ENCODE measurements at regions not wholly inside any gene's neighbourhood (a gene's known extent, or its start where the extent isn't known, plus 50 kb on each side); places are given as distances from the start of the nearest gene placed in this dataset.

DNA sequence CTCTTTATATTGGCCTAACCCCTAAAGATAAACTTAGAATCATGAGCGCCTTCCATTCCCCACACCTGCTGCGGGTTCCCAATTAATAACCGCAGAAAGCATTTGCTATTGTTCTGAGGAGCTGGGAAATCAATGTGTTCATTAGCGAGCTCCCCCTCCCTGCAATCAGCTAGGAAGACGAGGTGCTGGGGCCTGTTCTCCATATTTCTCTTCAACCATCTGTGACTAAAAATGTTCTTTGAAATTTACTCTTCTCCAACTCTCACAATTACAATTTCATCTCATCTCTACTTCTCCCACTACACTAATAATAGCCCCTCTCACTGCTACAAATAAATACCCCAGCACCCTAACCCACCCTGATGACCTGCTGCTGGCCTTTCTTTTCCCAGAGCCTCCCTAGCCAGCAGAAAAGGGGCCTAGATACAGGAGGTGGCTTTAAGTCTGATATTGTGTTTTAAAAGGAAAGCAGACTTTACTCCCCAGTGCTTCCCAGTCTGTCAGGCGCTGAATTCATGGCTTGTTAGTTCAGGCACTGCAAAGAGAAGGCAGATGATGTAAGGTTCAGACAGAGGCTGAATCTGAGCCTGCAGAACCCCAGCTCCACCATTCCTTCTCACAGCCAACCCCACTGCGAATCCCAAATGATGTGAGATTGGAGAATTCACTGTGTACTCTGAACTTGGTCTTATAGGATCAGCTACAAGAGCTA, 477.5 kb upstream of the DAB1 start:
- DNase-seq = no peak

DNA sequence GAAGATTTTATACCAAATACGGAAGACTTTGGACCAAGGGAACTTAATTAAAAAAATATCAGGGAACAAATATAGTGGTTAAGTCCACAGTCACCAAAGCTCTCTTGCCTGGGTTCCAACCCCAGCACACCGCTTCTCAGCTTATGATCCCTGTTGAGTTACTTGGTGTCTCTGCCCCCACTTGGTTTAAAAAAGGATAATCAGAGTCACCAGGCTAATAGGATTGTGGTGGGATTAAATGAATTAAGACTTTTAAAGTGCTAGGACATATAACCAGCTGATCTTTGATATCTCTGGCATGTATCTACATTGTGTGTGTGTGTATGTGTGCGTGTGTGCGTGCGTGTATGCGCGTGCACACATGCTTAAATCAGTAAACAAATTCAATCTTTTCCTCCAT, 474.7 kb upstream of the DAB1 start:
- DNase-seq = no peak

DNA sequence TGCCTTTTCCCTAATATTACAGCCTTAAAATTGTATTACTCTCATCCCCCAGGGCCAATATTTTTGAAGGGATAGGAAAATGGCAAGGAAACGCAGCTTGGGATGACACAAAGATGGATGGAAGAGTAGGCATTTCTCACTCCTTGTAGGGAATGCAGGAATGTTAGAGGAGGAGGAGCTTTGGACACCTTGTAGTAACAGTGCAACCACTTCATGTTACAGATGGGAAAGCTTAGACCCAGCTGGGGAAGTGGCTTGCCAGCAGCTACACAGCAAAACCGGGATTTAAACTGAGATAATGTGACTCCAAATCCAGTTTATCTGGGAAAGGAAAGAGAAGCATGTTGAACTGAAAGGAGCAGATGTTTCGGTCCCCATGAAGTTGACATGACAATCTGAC, 473.7 kb upstream of the DAB1 start:
- DNase-seq = no peak

DNA sequence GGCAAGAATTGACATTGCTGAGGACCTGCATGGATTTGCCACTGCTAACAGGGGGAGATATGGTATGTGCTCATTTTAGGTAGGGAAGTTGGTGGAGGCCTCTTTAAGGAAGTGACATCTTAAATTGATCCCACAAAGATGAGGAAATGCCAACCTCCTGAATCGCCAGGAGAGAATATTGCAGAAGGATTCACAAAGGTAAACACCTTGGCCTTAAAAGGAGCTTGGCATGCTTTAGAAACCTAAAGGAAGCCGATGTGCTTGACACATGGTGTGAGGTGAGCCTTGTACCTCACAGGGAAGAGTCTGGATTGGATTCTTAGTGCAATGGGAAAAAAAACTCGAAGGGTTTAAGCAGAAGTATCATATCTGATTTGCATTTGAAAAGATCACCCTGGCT, 470.5 kb upstream of the DAB1 start:
- DNase-seq = no peak

DNA sequence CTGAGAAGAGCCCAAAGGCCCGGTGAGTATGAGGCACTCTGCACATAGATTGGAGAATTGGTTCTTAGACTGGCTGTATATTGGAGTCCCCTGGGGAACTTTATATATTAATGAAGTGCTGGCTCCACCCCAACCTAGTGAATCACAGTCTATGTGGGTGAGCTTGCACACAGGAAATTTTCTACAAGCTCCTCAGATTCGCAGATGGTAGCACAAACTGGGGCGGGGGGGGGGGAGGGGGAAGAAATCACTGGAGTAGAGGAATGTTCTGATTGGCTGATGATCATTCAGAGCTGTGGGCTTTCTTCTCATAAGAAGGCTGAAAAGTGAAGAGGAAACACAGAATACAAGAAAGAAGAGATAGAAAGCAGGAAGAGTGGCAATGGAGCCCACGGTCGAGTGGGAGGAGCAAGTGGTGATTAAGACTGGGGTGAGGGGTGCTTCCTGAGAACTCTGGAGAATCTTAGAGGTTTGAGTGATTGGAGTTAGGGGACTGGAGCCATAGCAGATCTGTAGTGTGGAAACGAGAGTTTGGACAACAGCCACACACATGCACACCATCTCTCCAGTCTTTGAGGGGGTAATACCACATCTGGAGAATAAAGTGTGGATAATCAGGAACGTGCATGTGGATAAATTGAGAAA, 465.9 kb upstream of the DAB1 start:
- DNase-seq = no peak

DNA sequence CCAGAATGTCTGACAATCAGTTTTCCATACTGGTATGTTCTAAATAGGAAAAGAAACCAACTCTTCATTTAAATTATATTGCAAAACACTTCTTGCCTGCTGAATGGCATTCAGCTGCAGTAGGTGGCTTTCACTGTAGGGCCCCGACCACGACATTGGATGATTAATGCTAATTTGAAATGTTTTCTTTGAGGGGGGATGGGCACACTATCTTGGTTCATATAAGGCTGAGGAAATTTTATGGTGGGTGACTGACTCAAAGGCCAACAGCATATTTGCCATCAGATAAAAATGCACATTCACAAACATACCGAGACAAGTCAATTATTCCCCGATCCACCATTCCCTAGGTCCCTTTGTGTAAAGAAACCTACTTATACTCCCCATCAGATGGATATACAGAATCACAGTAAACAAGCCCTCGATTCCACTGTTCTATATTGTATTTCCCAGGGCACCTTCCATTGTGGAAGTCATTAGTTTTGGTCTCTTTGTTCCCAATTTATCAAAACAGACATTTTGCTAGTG, 464.2 kb upstream of the DAB1 start:
- DNase-seq = no peak

DNA sequence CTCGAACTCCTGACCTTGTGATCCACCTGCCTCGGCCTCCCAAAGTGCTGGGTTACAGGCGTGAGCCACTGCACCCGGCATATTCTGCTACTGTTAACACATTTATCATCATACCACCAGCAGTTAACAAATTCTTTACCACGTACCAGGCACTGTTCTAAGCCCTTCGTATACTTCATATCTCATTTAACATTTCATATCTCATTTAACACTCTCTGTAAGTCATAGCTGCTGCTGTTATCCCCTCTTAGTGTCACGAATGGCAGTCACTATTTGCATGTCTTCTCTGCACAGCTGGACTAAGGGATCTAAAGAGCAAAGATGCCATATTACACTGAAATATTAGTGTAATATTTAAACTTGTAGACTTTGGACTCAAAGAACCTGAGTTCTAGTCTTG, 462.5 kb upstream of the DAB1 start:
- no peak for DNase-seq

DNA sequence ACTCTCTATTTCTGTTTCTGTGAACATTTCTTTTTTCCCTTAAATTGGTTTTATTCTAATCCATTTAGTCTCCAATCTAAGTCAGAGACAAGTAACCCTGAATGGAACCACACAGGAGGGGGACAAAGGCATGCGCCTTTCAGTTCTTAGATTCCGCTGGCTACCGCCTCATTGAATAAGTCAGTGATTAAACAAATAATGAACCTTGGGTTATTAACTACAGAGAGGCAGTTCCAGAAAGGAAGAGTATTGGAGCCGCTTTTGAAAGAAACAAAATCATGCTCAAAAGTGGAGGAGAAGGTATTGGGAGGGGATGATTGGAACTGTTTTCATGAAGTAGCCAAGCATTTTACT, 459.8 kb upstream of the DAB1 start:
- DNase-seq = no peak

DNA sequence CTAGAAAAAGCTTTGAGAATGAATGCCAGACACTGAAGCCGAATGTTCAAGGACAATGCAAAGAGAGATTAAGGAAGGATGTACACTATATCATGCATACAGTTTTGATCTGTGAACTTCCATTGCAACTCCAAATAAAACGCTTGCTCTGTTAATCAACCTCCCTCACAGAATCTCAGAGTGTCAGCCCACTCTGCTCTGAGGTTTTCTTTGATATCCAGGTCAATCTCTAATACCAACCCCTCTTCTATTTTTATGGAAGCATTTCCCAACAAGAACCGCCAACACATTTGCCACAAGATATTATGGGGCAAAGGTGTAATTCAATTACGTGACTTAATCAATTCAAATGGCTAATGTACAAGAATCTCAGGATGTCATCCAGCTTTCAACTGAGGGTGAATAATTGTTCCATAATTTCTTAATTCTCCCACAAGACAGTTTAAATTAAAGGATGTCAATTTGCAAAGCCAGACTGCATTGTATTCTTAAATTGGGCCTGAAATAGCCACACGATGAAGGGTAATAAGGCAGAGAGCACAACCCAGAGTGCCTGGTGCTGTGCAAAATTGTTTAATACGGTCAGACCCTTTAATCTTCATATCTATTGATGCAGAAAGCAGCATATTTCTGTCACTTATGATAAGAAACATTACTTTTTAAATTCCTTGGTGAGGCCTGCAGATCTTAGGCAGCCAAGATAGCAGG, 459.2 kb upstream of the DAB1 start:
- no peak for DNase-seq

DNA sequence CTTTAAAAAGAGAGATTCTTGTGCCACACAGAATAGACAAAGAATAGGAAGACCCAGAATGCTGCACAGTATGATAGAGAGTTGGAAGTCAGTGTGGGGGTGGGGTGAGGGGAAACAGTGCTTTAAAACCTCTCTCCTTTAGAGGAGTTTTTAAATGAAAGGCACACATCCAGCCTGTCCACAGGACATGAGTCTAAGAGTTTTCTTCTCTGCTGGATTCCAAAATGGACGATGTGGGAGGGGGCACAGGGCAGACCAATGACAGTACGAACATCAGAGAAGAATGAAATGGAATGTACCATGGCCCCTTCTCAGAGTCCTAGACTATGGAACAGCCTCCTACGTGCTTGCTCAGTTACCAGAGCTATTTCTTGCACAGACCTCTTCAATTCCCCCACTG, 458.2 kb upstream of the DAB1 start:
- DNase-seq = no peak

DNA sequence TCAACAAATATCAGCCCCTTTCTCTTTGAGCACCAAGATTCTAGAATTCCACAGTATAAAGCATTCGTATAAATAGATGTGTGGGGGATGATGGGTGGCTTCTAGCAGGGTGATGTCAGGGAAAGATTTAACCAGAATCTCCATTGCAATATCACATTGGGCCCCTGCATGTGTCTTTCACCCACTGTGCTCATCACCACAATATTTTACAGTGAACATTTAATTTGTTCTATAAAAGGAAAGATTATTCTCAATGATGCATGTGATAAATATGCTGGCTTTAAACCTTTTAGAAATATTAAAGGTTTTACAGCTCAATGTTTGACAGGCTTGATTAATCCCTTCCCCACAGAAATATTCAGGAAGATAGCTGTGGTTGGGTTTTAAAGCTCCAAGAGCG, 457.8 kb upstream of the DAB1 start:
- no peak for DNase-seq

DNA sequence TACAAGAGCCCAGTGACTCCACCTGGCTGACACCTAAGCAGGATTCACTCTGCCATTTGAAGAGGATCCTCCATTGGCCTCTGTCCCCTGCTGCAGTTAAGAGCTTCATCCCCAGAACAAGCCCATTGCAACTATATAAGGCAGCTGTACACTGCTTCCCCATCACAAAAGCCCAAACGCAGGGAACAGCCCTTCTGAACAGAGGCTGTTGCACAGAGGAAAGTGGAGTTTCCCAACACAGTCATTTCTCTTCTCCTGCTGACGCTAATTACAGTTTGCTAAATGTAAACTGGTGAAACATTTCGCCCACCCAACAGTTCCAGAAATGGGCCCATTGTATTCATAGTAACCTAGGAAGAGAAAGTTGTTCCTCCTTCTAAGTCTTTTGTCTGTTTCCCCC, 455.8 kb upstream of the DAB1 start:
- DNase-seq = no peak

DNA sequence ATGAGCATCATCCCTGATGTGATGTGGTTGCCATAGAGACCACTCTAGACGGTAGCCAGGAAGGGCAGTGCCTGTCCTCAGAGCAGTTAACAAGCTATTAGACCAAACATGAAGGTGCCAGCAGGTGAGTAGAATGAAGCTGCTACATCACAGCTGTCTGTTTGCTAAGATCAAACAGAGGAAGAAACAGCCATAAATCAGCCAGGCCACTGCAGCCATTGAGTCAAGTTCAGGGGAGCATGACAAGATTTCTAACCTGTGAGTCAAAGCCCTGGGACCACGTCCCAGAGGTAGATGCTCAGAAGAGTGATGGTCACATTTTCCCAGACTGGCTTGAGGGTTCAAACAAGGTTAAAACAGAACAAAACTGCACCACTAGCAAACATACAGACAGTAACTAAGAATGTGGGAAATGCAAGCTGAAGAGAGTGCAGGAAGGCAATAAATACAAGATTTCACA, 450.6 kb upstream of the DAB1 start:
- DNase-seq = no peak

DNA sequence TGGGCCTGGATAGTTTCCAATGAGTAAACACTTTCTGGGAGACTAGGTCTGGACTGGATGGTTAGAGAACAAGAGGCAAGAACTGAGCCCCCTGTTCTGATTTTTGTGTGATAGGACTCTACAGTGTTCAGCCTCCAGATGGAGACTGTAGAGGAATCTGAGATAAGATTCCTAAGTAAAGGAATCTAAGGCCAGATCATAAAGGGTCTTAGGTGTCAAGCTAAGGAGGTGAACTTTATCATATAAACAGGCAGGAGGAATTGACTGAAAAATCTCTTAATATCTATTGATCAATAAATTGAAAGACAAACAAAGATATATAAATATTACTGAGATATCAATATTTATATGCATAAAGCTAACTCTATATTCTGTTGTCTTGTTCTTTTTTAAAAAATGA, 449.1 kb upstream of the DAB1 start:
- DNase-seq = no peak

DNA sequence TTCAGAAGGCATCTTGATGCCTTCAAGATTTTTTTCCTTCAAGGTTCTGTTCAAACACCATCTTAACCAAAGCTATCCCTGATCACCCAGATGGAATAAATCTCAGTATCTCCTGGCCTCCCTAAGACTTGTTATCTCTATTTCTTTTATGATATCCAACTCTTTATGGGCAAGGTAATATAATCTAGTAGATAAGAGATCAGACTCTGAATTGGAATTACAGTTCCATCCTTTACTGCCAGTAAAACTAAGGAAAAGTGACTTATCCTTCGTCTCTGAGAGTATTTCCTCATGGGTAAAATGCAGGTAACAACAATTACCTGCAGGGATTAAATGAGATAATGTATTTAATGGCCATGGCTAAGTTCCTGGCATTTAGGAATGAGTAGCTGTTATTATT, 445.0 kb upstream of the DAB1 start:
- no peak for DNase-seq

DNA sequence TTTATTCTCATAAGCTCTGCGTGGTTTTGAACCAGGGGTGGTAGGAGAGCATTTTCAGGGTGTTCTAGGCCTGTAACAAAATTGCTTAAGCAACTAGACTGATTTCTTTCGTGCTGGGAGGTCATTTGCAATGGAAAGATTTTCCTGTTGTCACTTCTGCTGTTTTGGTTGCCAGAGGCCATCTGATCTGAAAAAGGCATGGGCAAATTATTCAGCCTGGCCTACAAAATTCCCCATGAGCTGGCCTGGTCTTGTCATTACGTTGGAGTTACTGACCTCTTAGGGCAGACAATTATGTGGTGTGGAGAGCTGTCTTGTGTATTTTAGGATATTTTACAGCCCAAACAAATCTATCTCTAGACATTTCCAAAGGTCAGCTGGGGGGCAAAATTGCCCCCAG, 444.4 kb upstream of the DAB1 start:
- DNase-seq = no peak

DNA sequence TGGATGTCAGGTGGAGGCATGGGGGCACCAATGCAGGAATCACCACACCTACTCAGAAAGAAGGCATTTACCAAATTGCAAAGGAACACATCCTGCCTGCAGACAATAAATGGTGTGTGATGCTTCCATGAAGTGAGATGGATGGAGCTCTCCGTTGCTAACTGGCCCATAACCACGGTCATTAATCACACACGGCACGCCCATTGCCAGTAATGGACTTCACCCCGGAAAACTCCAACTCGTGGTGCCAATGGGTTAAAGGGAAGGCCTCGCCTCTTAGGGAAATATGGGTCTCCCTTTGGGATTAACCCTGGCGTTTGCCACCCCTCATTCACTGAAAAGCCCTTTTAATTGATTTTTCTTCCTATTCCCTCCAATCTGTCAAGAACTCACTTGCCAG, 443.1 kb upstream of the DAB1 start:
- no peak for DNase-seq

DNA sequence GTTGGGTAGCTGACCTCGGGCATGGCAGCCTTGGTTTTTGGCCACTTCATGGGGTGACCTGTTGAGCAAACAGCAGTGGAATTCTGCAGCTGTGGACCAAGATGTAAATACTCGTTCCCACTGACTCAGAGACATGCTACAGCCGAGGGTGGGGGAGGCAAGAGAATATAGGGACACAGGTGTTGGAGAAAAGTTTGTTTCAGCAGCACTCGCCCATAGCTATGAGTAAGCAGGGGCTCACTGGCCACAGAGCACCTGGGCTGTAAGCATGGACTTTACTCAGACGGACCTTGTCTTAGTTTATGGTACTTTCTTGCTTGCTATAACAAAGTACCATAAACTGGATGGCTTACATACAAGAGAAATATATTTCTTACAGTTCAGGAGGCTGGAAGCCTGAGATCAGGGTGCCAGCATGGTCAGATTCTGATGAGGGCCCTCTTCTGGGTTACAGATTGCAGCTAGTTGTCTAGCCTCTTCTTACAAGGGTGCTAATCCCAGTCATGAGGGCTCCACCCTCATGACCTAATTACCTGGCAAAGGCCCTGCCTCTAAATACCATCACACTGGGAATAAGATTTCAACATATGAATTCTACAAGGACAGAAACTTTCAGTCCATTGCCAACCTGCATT, 437.2 kb upstream of the DAB1 start:
- DNase-seq = no peak

DNA sequence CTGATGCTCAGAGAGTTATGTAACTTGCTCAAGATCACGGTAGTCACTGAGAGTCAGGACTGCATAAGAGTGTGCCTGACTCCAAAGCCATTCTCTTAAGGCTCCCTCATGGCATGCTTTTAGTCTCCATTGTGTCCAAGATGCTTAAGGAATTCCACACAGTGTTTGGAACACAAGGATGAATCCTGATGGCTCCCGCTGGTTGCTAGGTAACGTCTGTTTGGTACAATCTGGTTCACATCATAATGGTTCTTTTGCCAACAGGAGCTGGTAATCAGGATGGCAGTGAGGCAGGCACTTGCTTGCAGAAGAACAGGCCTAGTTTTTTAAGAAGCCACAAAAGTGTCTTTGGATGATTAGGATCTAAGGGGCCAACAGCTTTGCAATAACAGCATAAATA, 436.5 kb upstream of the DAB1 start:
- DNase-seq = no peak

DNA sequence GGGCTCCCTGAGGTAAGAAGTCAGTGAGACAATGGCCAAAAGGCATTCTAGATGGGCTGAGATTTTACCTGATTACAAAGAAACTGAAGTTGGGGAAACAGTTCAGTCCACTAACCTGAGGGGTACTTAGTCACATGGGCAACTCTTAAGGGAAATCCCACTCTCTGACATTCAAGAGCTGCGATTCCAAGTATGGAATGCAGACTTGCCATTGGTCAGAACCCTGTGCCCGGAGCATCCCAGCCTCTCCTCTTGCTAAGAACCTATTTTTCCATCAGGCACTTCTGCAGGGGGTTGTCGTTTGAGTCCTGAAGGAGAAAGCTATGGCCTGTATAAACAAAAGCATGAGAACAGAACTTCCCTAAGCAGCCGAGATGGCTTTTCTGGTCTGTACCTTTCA, 434.9 kb upstream of the DAB1 start:
- no peak for DNase-seq

DNA sequence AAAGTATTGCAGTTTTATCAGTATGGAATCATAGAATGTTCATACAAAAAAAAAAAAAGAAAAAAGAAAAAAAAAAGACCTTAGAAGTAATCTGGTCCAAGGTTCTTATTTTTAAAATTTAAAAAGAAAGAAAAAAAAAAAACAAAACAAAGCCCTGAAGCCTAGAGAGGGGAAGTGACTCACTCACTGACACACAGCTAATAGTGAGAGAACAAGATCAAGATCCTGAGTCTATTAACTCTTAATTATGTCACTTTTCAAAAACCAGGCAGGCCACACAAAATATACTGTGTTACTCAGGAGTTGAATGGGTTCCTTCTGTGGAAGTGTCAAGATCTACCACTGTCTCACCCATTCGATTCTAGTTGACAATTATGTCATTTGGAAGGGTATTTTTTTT, 433.9 kb upstream of the DAB1 start:
- no peak for DNase-seq

DNA sequence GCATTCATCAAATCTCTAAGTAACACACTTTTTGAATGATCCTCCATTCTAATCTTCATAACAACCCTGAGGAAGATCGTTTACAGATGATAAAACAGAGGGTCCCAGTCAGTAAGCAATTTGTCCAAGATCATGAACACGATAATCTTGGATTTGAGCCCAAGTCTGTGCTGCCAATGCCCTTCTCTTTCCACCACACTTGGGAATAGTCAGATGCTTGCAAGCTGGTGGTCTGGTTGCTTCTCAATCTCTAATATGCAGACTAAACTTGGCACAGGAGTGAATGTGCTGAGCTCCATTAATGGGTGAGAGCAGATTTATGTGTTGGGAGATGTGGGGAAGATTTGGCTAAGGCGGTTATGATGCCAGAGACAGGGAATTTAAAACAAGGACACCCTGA, 430.6 kb upstream of the DAB1 start:
- no peak for DNase-seq

DNA sequence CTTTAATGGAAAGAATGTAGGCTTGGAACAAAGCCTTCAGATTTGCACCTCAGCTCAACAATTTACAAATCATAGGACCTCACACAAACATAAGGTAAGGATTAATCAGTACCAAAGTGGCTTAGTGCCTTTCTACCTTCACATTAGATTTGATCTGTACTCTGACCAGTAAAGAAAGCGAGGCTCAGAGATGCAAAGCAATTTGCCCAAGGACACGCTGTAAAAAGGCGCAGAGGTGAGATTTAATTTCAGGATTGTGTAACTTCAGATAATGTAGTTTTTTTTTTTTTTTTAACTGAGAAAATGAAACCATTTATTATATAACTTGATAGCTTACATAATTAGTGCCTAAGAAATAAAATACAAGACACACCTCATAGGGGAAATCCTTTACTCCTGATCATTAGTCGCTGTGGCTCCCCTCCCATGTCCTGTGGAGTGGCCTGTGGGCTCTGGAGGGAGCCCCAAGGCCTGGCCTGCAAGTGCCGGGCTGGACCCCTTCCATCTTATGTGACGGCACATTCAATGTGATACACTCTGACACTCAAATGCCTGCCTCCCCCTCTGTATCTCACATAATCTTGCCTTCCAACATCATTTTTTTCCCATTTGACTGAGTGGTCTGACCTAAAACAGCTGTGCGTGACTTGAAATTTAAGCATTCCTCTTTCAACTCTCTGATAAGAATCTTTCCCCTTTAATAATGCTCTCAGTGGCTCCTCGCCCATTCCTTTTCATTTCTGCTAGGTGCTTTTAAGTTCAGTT, 426.5 kb upstream of the DAB1 start:
- no peak for DNase-seq
